ENCODE measurements at regions not wholly inside any gene's neighbourhood (a gene's known extent, or its start where the extent isn't known, plus 50 kb on each side); places are given as distances from the start of the nearest gene placed in this dataset.

DNA sequence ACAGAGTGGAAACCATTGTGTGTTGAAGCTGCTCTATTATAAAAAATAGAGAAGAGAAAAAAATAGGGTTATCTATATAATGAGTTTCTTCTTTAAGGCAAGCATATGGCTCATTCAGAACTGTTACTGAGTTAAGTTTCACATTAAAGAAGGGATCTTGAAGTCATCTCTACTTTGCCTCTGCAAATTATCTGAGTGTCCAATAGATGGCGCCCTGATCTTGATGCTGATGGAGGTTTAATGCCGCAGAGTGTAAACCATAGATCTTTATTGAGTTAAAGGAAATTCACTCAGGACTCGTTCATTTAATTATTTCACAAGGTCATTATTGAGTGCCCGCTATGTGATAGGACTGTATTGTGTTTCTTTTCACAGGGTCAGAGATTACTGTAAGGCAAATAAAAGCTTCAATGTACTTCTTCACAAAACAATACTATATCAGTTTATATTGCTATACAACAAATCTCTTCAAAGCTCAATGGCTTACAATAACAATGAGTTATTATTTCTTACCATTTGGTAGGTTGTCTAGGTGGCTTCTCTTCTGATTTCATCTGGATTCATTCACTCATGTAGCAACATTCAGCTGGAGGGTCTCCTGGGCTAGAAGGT is 171.4 kb downstream of the NSUN3 start:
- no peaks in the 10 kb centered on the region for H3K9me3 ChIP-seq (ENCODE audit: insufficient read depth, low read length)
- no peaks in the 10 kb centered on the region for H3K79me2 ChIP-seq (ENCODE audit: insufficient read depth, low read length)
- H3K9ac ChIP-seq (ENCODE audit: low read length) = no peak overlapping the region
- H3K9me2 ChIP-seq (replicated peaks; ENCODE audit: insufficient read depth, low read length) = no peaks in the 10 kb centered on the region
- no peaks in the 10 kb centered on the region for H3K36me3 ChIP-seq (ENCODE audit: low read length)
- H4K20me1 ChIP-seq (ENCODE audit: low read depth, low read length) = no peaks in the 10 kb centered on the region
- no peak overlapping the region for H3K4me2 ChIP-seq (ENCODE audit: low read depth, low read length, poor library complexity, severe bottlenecking)
- H3K27me3 ChIP-seq (ENCODE audit: low read length) = no peaks in the 10 kb centered on the region
- H3F3A ChIP-seq (ENCODE audit: insufficient read depth) = no peaks in the 10 kb centered on the region
- H3K27ac ChIP-seq (ENCODE audit: low read depth, low read length) = no peak overlapping the region
- TF ChIP-seq EZH2phosphoT487 (conservative IDR thresholded peaks at IDR 0.05; ENCODE audit: low read length) = no peak
- TF ChIP-seq, protein P1, sequence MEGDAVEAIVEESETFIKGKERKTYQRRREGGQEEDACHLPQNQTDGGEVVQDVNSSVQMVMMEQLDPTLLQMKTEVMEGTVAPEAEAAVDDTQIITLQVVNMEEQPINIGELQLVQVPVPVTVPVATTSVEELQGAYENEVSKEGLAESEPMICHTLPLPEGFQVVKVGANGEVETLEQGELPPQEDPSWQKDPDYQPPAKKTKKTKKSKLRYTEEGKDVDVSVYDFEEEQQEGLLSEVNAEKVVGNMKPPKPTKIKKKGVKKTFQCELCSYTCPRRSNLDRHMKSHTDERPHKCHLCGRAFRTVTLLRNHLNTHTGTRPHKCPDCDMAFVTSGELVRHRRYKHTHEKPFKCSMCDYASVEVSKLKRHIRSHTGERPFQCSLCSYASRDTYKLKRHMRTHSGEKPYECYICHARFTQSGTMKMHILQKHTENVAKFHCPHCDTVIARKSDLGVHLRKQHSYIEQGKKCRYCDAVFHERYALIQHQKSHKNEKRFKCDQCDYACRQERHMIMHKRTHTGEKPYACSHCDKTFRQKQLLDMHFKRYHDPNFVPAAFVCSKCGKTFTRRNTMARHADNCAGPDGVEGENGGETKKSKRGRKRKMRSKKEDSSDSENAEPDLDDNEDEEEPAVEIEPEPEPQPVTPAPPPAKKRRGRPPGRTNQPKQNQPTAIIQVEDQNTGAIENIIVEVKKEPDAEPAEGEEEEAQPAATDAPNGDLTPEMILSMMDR (IDR thresholded peaks at IDR 0.05; ENCODE audit: insufficient read depth, low read length, poor library complexity, severe bottlenecking) = peak; percentile 50
- H2AFZ ChIP-seq (ENCODE audit: low read depth, low read length, severe bottlenecking) = no peak overlapping the region
- no peak overlapping the region for H3K4me3 ChIP-seq (ENCODE audit: insufficient read depth, low read length, poor library complexity, severe bottlenecking)

- H3K4me2 ChIP-seq (ENCODE audit: low read depth, low read length, poor library complexity, severe bottlenecking) = no peak overlapping the region
- H3K36me3 ChIP-seq (ENCODE audit: low read length) = no peaks in the 10 kb centered on the region
- no peaks in the 10 kb centered on the region for H3F3A ChIP-seq (ENCODE audit: insufficient read depth)
- TF ChIP-seq EZH2phosphoT487 (conservative IDR thresholded peaks at IDR 0.05; ENCODE audit: low read length) = no peak
- TF ChIP-seq, protein P1 (IDR thresholded peaks at IDR 0.05; ENCODE audit: insufficient read depth, low read length, poor library complexity, severe bottlenecking) = no peak
- H3K79me2 ChIP-seq (ENCODE audit: insufficient read depth, low read length) = no peaks in the 10 kb centered on the region
- no peaks in the 10 kb centered on the region for H4K20me1 ChIP-seq (ENCODE audit: low read depth, low read length)
- no peak overlapping the region for H2AFZ ChIP-seq (ENCODE audit: low read depth, low read length, severe bottlenecking)
- H3K9ac ChIP-seq (ENCODE audit: low read length) = no peak overlapping the region
- H3K9me2 ChIP-seq (replicated peaks; ENCODE audit: insufficient read depth, low read length) = no peaks in the 10 kb centered on the region
- H3K27ac ChIP-seq (ENCODE audit: low read depth, low read length) = no peak overlapping the region
- H3K27me3 ChIP-seq (ENCODE audit: low read length) = no peaks in the 10 kb centered on the region
- no peak overlapping the region for H3K4me3 ChIP-seq (ENCODE audit: insufficient read depth, low read length, poor library complexity, severe bottlenecking)
- no peaks in the 10 kb centered on the region for H3K9me3 ChIP-seq (ENCODE audit: insufficient read depth, low read length)
Measured at GRCh38 chr3:94241986-94242385, 179.1 kb downstream of the NSUN3 start.

GRCh38 chr3:94246171-94246570 is 183.3 kb downstream of the NSUN3 start:
- no peaks in the 10 kb centered on the region for H3K9me2 ChIP-seq (replicated peaks; ENCODE audit: insufficient read depth, low read length)
- H3K9me3 ChIP-seq (ENCODE audit: insufficient read depth, low read length) = no peaks in the 10 kb centered on the region
- no peaks in the 10 kb centered on the region for H4K20me1 ChIP-seq (ENCODE audit: low read depth, low read length)
- no peak overlapping the region for H3K4me2 ChIP-seq (ENCODE audit: low read depth, low read length, poor library complexity, severe bottlenecking)
- H3K4me3 ChIP-seq (ENCODE audit: insufficient read depth, low read length, poor library complexity, severe bottlenecking) = no peak overlapping the region
- no peaks in the 10 kb centered on the region for H3K36me3 ChIP-seq (ENCODE audit: low read length)
- no peaks in the 10 kb centered on the region for H3K79me2 ChIP-seq (ENCODE audit: insufficient read depth, low read length)
- TF ChIP-seq EZH2phosphoT487 (conservative IDR thresholded peaks at IDR 0.05; ENCODE audit: low read length) = no peak
- TF ChIP-seq, protein P1 (IDR thresholded peaks at IDR 0.05; ENCODE audit: insufficient read depth, low read length, poor library complexity, severe bottlenecking) = no peak
- H2AFZ ChIP-seq (ENCODE audit: low read depth, low read length, severe bottlenecking) = no peak overlapping the region
- H3K9ac ChIP-seq (ENCODE audit: low read length) = no peak overlapping the region
- H3K27ac ChIP-seq (ENCODE audit: low read depth, low read length) = no peak overlapping the region
- no peaks in the 10 kb centered on the region for H3F3A ChIP-seq (ENCODE audit: insufficient read depth)
- no peaks in the 10 kb centered on the region for H3K27me3 ChIP-seq (ENCODE audit: low read length)
